HepG2 (cell line): ENCODE measurements at regions not wholly inside any gene's neighbourhood (a gene's known extent, or its start where the extent isn't known, plus 50 kb on each side); places are given as distances from the start of the nearest gene placed in this dataset.

Experiments
- ATAC-seq: fragments of 200-7000 bp; cut with Tn5 transposase; 3 replicates; pipeline ENCODE4 v1.9.1; 2020; ENCODE audit warnings: mild to moderate bottlenecking, moderate library complexity
- BruUV-seq: library from RNA; stranded (reverse); fragments of 400-500 nt; replicated peaks from 2 replicates; lab custom pipeline; 2021; lab: Mats Ljungman, UMichigan
- CTCF ChIA-PET: fragments of 300-600 bp; formaldehyde crosslinking; extraction: SDS; loops from one replicate; lab custom pipeline; 2021; ENCODE audit warnings: low total read pairs, inconsistent platforms, low intra/inter-chr PET ratio; lab: Yijun Ruan, JAX
- POLR2A ChIA-PET: fragments of 350-600 bp; sonication (Branson Sonifier 250); formaldehyde crosslinking; loops from one replicate; lab custom pipeline; 2020; ENCODE audit warnings: antibody characterized with exemption, inconsistent platforms; lab: Yijun Ruan, JAX
- DNase-seq: peaks from one replicate; pipeline ENCODE4 v3.0.0-alpha.2; 2015; ENCODE audit warnings: low spot score
- FAIRE-seq: peaks from 3 replicates; lab custom pipeline; 2011; peaks lifted over from hg19 to GRCh38; lab: Jason Lieb, UNC
- H2AFZ ChIP-seq: one replicate; pipeline ENCODE4 v1.6.1; 2011; ENCODE audit warnings: low read length, inconsistent platforms
- H3K27ac ChIP-seq: fragments of 300-600 bp; 3 replicates; pipeline ENCODE4 v1.8.0; 2011; ENCODE audit warnings: mixed run types, mild to moderate bottlenecking, mixed read lengths, low read length, inconsistent platforms; ENCODE audit not compliant: insufficient read depth; ENCODE audit errors: extremely low read length
- H3K27me3 ChIP-seq, 2 experiments: fragments of 200-600 bp in 1 of 2; 2 replicates in 1 of 2; 3 replicates in 1 of 2; pipeline versions ENCODE4 v1.6.0 to v1.8.0; 2011; ENCODE audit warnings: low read length in 2 of 2, mild to moderate bottlenecking in 2 of 2, moderate library complexity in 2 of 2, inconsistent platforms in 1 of 2; ENCODE audit not compliant: insufficient read depth in 2 of 2, control insufficient read depth in 1 of 2
- H3K36me3 ChIP-seq, 2 experiments: fragments of 200-600 bp in 1 of 2; replicated peaks in 1 of 2; 2 replicates in 1 of 2; 3 replicates in 1 of 2; pipeline versions ENCODE4 v1.5.1 to v1.8.0; 2011; ENCODE audit warnings: low read length in 2 of 2, inconsistent platforms in 1 of 2; ENCODE audit not compliant: insufficient read depth in 2 of 2, control insufficient read depth in 1 of 2
- H3K4me1 ChIP-seq: 2 replicates; pipeline ENCODE4 v1.5.1; 2012; ENCODE audit warnings: low read length, inconsistent platforms; ENCODE audit not compliant: insufficient read depth
- H3K4me2 ChIP-seq: 2 replicates; pipeline ENCODE4 v1.6.0; 2011; ENCODE audit warnings: low read depth, low read length, inconsistent platforms
- H3K4me3 ChIP-seq, 3 experiments: fragments of 200-600 bp in 1 of 3; sonication (generic), shearing (Covaris generic) in 1 of 3; replicated peaks in 1 of 3; 2 replicates each; pipeline ENCODE4 v1.5.1; 2011 to 2016; ENCODE audit warnings: low read length in 3 of 3, inconsistent platforms in 2 of 3, low read depth in 2 of 3, mild to moderate bottlenecking in 2 of 3, control low read depth in 1 of 3, mixed read lengths in 1 of 3; ENCODE audit not compliant: insufficient read depth in 1 of 3
- H3K79me2 ChIP-seq: one replicate; pipeline ENCODE4 v1.6.1; 2011; ENCODE audit warnings: low read length, inconsistent platforms; ENCODE audit not compliant: insufficient read depth
- H3K9ac ChIP-seq: 2 replicates; pipeline ENCODE4 v1.6.0; 2011; ENCODE audit warnings: mild to moderate bottlenecking, low read depth, low read length, inconsistent platforms; ENCODE audit not compliant: insufficient read depth
- H3K9me3 ChIP-seq: 2 replicates; pipeline ENCODE4 v1.5.1; 2012; ENCODE audit warnings: mild to moderate bottlenecking, low read length
- H4K20me1 ChIP-seq: 2 replicates; pipeline ENCODE4 v1.6.0; 2011; ENCODE audit warnings: inconsistent platforms, mild to moderate bottlenecking, low read length, moderate library complexity; ENCODE audit not compliant: insufficient read depth
- BHLHE40 ChIP-seq: IDR thresholded peaks from 2 replicates; pipeline ENCODE4 v1.6.1; 2011; ENCODE audit warnings: low read length, improper control_type of control experiment
- ERF ChIP-seq: IDR thresholded peaks from 2 replicates; pipeline ENCODE4 v1.6.1; 2018; ENCODE audit warnings: missing biosample characterization, missing genetic modification reagents
- GFI1 ChIP-seq: sonication (generic); formaldehyde crosslinking; IDR thresholded peaks from 2 replicates; pipeline ENCODE4 v1.5.0; 2020; ENCODE audit warnings: missing genetic modification reagents, mild to moderate bottlenecking, borderline replicate concordance
- TRIM24 ChIP-seq: sonication (generic); formaldehyde crosslinking; IDR thresholded peaks from 2 replicates; pipeline ENCODE4 v1.8.0; 2022; ENCODE audit warnings: mild to moderate bottlenecking, missing genetic modification reagents
- ZNF10 ChIP-seq: sonication (generic); formaldehyde crosslinking; IDR thresholded peaks from 2 replicates; pipeline ENCODE4 v1.4.0; 2020; ENCODE audit warnings: mild to moderate bottlenecking, low read depth, missing genetic modification reagents, borderline replicate concordance
- ZNF577 ChIP-seq: sonication (generic); formaldehyde crosslinking; IDR thresholded peaks from 2 replicates; pipeline ENCODE4 v1.4.0; 2020; ENCODE audit warnings: mild to moderate bottlenecking, low read depth, missing genetic modification reagents, borderline replicate concordance
- ZSCAN30 ChIP-seq: sonication (generic); formaldehyde crosslinking; IDR thresholded peaks from 2 replicates; pipeline ENCODE4 v1.5.0; 2020; ENCODE audit warnings: mild to moderate bottlenecking, missing genetic modification reagents
- WGBS: methylation state at CpG from one replicate; pipeline ENCODE4 v1.1.6; 2017; ENCODE audit warnings: low lambda C conversion rate; 5-methylcytosine and 5-hydroxymethylcytosine counted together
- in situ Hi-C: cut with HindIII; loops from 2 replicates; pipeline ENCODE4 v1.10.0; 2017; ENCODE audit warnings: low pct_unique_long_range_greater_than_20kb; ENCODE audit not compliant: extremely low pct_ligation_motif_present
- intact Hi-C: fragments of 100-400 bp; cut with micrococcal nuclease; formaldehyde crosslinking; loops from one replicate; pipeline ENCODE4 v1.10.0; 2022; ENCODE audit not compliant: unreplicated experiment
- TF ChIP-seq, protein P1 (sequence below), 2 experiments: sonication (generic) in 1 of 2; formaldehyde crosslinking in 1 of 2; IDR thresholded peaks; 2 replicates each; pipeline versions ENCODE4 v1.5.1 to v1.6.1; 2011 to 2020; ENCODE audit warnings: borderline replicate concordance in 1 of 2, low read depth in 1 of 2, low read length in 1 of 2, mild to moderate bottlenecking in 1 of 2, missing genetic modification reagents in 1 of 2, moderate library complexity in 1 of 2
- TF ChIP-seq, protein P2 (sequence below): sonication (generic); formaldehyde crosslinking; IDR thresholded peaks from 2 replicates; pipeline ENCODE4 v1.8.1; 2023; ENCODE audit warnings: missing genetic modification reagents, mild to moderate bottlenecking, borderline replicate concordance
- TF ChIP-seq, protein P3 (sequence below): IDR thresholded peaks from 2 replicates; pipeline ENCODE4 v1.6.1; 2016; ENCODE audit warnings: missing compliant biosample characterization, missing genetic modification reagents, borderline replicate concordance
- TF ChIP-seq, protein P4 (sequence below): sonication (generic); formaldehyde crosslinking; IDR thresholded peaks from 2 replicates; pipeline ENCODE4 v1.4.0; 2020; ENCODE audit warnings: missing genetic modification reagents

- no peak for TF ChIP-seq BHLHE40
- no peak for TF ChIP-seq ERF (CRISPR knock-in tag)
- TF ChIP-seq, protein P1, sequence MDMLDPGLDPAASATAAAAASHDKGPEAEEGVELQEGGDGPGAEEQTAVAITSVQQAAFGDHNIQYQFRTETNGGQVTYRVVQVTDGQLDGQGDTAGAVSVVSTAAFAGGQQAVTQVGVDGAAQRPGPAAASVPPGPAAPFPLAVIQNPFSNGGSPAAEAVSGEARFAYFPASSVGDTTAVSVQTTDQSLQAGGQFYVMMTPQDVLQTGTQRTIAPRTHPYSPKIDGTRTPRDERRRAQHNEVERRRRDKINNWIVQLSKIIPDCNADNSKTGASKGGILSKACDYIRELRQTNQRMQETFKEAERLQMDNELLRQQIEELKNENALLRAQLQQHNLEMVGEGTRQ (IDR thresholded peaks at IDR 0.05; ENCODE audit: low read depth, low read length), result no peak
- TF ChIP-seq, protein P1 (CRISPR knock-in tag; IDR thresholded peaks at IDR 0.05; ENCODE audit: borderline replicate concordance), result no peak
- no peak for TF ChIP-seq GFI1
- no peak for TF ChIP-seq ZSCAN30 (CRISPR knock-in tag)
These were observed 854.1 kb upstream of the B3GALT2 start (continued) for GRCh38 chr1:194040496-194040895.

DNA sequence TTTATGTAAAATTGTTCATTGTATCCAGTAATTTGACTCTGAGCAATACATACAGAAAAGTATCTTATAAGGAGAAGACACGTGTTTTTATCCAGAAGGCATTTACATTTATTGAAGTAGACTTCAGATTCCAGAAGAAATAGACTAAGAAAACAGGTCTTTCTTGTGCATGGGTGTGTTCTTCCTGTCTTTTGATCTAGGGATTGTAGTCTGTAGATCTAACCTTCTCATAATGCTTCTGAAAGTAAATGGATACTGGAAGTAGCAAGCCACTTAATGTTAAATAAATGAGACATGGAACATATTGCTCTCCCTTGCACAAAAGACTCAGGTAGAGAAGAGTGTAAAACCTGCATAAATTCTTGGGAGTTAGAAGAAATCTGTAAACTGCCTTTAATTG lies 853.2 kb upstream of the B3GALT2 start:
- POLR2A ChIA-PET, result no interaction called here
- Histone ChIP-seq H3K9ac (no peak overlapping the region), H3K27me3 (no peaks in the 10 kb centered on the region), H3K4me3 (no peak overlapping the region), H3K9me3 (peaks cover 9% of the 10 kb centered on the region; the same call in 1 of the 2 replicates), H3K27ac (no peak overlapping the region), H3K36me3 (no peaks in the 10 kb centered on the region), H2AFZ (no peak overlapping the region), H3K4me1 (no peaks in the 10 kb centered on the region), H4K20me1 (no peaks in the 10 kb centered on the region), H3K79me2 (no peaks in the 10 kb centered on the region), H3K4me2 (no peak overlapping the region)
- no TSS peak for BruUV-seq
- 0% methylated on average over 1 of the region's 1 CpG for WGBS
- no peak for ATAC-seq
- in situ Hi-C loops, result no loop called here
- CTCF ChIA-PET, result no interaction called here
- no peak for DNase-seq
- no peak for FAIRE-seq
- intact Hi-C loops, result no loop called here
- TF ChIP-seq, protein P2, sequence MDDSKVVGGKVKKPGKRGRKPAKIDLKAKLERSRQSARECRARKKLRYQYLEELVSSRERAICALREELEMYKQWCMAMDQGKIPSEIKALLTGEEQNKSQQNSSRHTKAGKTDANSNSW, result no peak
- TF ChIP-seq, protein P3, sequence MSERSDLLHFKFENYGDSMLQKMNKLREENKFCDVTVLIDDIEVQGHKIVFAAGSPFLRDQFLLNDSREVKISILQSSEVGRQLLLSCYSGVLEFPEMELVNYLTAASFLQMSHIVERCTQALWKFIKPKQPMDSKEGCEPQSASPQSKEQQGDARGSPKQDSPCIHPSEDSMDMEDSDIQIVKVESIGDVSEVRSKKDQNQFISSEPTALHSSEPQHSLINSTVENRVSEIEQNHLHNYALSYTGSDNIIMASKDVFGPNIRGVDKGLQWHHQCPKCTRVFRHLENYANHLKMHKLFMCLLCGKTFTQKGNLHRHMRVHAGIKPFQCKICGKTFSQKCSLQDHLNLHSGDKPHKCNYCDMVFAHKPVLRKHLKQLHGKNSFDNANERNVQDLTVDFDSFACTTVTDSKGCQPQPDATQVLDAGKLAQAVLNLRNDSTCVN (CRISPR knock-in tag), result no peak
- TF ChIP-seq TRIM24 (CRISPR knock-in tag) (no peak), ZNF577 (CRISPR knock-in tag) (no peak), ZNF10 (CRISPR knock-in tag) (no peak)
- TF ChIP-seq, protein P4, sequence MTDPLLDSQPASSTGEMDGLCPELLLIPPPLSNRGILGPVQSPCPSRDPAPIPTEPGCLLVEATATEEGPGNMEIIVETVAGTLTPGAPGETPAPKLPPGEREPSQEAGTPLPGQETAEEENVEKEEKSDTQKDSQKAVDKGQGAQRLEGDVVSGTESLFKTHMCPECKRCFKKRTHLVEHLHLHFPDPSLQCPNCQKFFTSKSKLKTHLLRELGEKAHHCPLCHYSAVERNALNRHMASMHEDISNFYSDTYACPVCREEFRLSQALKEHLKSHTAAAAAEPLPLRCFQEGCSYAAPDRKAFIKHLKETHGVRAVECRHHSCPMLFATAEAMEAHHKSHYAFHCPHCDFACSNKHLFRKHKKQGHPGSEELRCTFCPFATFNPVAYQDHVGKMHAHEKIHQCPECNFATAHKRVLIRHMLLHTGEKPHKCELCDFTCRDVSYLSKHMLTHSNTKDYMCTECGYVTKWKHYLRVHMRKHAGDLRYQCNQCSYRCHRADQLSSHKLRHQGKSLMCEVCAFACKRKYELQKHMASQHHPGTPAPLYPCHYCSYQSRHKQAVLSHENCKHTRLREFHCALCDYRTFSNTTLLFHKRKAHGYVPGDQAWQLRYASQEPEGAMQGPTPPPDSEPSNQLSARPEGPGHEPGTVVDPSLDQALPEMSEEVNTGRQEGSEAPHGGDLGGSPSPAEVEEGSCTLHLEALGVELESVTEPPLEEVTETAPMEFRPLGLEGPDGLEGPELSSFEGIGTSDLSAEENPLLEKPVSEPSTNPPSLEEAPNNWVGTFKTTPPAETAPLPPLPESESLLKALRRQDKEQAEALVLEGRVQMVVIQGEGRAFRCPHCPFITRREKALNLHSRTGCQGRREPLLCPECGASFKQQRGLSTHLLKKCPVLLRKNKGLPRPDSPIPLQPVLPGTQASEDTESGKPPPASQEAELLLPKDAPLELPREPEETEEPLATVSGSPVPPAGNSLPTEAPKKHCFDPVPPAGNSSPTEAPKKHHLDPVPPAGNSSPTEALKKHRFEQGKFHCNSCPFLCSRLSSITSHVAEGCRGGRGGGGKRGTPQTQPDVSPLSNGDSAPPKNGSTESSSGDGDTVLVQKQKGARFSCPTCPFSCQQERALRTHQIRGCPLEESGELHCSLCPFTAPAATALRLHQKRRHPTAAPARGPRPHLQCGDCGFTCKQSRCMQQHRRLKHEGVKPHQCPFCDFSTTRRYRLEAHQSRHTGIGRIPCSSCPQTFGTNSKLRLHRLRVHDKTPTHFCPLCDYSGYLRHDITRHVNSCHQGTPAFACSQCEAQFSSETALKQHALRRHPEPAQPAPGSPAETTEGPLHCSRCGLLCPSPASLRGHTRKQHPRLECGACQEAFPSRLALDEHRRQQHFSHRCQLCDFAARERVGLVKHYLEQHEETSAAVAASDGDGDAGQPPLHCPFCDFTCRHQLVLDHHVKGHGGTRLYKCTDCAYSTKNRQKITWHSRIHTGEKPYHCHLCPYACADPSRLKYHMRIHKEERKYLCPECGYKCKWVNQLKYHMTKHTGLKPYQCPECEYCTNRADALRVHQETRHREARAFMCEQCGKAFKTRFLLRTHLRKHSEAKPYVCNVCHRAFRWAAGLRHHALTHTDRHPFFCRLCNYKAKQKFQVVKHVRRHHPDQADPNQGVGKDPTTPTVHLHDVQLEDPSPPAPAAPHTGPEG (CRISPR knock-in tag), result no peak
